ENCODE measurements at regions not wholly inside any gene's neighbourhood (a gene's known extent, or its start where the extent isn't known, plus 50 kb on each side); places are given as distances from the start of the nearest gene placed in this dataset.
"Not testable (repeated sequence)": the region's sequence is repeated elsewhere in the genome, so short reads cannot be mapped to it uniquely, and the experiment has no call there.

- no peak for DNase-seq
These were observed 99.5 kb downstream of the KDM5D start for GRCh38 chrY:19644889-19645638.

- DNase-seq, result no peak
These were observed 106.7 kb downstream of the KDM5D start for GRCh38 chrY:19637651-19638347.

- DNase-seq, result no peak
These were observed 115.6 kb downstream of the KDM5D start for GRCh38 chrY:19628926-19629325.

- no peak for DNase-seq
These were observed 122.1 kb downstream of the KDM5D start for GRCh38 chrY:19622392-19622791.

DNA sequence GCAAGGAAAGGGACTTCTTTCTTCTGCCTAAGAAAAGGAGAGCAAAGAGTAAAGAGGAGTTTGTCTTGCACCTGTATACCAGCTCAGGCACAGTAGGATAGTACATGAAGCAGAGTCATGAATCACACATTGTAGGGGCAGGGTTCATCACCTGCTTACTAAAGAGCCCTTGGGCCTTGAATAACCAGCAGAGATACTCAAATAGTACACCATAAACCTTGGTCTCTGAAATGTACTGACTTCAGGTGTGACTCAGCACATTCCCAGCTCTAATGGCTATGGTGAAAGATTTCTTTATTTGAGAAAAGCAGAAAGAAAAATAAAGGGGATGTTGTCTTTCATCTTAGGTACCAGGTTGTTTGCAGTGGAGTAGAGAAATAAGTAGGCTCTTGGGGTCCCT lies 122.8 kb downstream of the KDM5D start:
- no peak for DNase-seq

DNA sequence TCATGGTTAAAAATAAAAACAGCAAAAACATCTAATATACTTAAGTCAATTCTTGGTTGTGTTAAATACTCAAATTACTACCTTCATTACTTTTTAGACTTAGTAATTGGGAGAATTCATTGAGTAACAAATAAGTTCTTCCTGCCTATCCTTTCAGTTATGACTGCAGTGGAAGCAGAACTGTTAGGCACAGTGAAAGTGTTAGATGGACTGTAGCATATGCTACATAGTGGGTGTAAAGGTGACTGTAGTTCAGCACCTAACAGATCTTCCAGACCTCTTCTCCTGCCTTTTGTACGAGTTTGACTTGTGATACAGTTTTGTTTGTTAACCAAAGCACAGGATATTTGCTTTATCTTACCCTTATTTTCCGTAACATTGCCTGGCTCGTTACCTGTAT lies 143.4 kb downstream of the KDM5D start:
- DNase-seq, result no peak

DNA sequence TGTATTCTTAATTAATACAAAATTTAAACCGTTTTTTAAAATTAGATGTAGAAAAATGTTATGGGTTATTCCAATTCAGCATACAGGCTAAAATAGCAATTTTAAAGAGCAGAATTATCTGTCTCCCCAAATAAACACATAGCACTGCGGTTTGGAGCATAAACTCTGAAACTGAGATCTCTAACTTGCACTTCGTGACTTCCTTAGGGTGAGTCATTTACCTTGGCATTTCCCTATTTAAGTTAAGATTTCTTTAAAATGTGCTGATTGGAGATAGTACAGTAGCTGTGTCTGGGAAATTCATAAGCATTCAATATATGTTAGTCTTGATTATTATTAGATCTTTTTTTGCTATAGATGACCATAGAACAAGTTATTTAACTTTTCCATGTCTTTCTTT lies 143.8 kb downstream of the KDM5D start:
- DNase-seq, result no peak

GRCh38 chrY:19590235-19590634 lies 154.3 kb downstream of the KDM5D start:
- no peak for DNase-seq

DNA sequence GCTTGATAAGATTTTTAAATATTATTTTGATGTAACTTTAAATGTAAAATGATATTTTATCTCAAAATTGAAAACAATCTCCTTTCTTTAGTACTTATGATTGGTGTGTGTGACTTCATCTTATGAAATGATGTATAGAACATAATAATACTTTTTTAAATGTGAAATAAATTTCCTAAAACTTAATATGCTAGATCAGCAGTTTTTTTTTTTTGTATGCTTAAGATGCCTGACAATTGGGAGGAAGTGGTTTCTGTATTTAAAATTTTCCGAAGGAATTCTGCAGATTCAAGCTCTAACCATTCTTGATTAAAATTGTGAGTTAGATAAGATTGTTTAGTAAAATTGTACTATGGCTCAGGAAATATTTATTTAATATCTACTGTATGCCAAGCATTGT lies 154.9 kb downstream of the KDM5D start:
- DNase-seq, result no peak

GRCh38 chrY:19587311-19587710 lies 157.2 kb downstream of the KDM5D start:
- DNase-seq, result no peak

DNA sequence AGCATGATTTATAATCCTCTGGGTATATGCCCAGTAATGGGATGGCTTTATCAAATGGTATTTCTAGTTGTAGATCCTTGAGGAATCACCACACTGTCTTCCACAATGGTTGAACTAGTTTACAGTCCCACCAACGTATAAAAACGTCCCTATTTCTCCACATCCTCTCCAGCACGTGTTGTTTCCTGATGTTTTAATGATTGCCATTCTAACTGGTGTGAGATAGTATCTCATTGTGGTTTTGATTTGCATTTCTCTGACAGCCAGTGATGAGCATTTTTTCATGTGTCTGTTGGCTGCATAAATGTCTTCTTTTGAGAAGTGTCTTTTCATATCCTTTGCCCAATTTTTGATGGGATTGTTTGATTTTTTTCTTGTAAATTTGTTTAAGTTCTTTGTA lies 163.5 kb downstream of the KDM5D start:
- DNase-seq, result not testable (repeated sequence)

GRCh38 chrY:19578281-19578874 lies 166.1 kb downstream of the KDM5D start:
- DNase-seq, result no peak

- DNase-seq, result no peak
These were observed 167.3 kb downstream of the KDM5D start for GRCh38 chrY:19577250-19577649.

DNA sequence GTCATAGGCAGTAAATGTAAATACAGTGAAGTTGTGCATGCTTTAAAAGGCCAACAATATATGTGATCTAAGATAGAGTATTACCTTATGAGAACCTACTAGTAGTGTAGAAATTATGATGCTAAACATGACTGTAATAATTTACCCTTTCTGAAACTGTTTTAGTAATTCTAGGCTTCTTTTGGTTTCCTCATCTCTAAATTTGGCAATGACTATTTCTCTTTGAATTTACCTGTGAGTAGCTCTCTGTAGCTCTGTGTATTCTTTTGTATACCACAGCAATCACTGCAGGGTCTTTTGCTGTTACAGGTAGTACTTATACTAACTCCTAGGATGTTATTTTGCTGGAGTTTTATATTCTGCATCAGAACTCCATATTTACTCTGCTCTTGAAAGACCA lies 169.6 kb downstream of the KDM5D start:
- no peak for DNase-seq

DNA sequence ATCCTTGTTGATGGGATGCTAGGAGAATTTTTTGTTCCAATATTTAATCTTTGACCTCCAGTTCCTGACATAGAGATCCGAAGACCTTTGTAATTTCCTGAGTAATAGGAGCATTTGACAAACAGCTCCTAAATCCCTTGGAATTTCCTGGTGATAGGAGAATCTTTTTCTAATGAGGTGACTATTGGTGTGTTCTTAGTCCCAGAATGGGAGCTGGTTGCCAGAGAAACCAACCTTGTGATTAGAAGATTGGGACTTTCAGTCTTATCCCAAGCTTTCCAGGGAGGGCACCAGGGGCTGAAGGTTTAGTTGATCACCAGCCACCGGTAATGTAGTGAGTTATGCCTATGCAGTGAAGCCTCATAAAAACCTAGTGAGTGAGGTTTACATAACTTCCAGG lies 170.9 kb downstream of the KDM5D start:
- no peak for DNase-seq

DNA sequence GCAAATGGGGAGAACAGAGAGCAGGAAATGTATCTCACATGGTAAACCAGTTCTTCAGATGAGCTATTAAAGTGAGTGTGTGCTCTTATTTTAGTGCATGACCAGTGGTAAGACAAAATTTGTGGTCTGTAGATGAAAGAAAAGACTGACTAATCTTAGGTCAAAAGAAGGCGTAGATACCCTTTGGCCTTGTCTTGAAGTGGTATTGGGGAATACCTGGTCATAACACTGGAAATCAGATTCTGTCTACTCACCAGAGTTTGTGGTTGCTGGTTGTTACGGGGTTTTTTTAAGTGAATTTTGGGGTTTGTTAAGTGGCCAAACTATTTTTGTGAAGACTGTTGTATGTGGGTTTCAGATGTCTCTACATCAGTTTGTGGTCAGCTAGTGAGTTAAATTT lies 173.5 kb downstream of the KDM5D start:
- DNase-seq, result no peak

DNA sequence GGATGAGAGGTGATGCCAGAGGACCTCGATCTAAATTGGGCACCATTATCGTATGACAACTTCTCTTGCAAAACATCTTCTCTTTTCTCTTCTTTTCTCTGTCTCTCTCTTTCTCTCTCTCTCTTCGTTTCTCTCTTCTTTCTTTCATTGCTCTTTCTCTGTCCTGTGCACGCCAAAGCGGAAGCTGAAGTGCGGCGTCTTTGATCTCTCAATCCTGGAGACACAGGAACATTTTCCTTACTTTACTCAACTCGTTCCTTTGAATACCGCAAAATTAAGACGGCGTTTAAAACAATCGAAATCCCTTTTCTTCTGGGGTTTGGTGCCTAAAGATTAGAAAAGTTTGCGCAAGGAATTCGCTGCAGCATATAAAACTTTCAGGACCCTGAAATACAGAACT lies 176.6 kb downstream of the KDM5D start:
- peak; percentile 16 for DNase-seq

GRCh38 chrY:19567051-19567921 lies 177.2 kb downstream of the KDM5D start:
- peak; percentile 88 for DNase-seq

- no peak for DNase-seq
These were observed 185.4 kb downstream of the KDM5D start for GRCh38 chrY:19559161-19559560.

- no peak for DNase-seq
These were observed 194.7 kb downstream of the KDM5D start for GRCh38 chrY:19549671-19550466.

DNA sequence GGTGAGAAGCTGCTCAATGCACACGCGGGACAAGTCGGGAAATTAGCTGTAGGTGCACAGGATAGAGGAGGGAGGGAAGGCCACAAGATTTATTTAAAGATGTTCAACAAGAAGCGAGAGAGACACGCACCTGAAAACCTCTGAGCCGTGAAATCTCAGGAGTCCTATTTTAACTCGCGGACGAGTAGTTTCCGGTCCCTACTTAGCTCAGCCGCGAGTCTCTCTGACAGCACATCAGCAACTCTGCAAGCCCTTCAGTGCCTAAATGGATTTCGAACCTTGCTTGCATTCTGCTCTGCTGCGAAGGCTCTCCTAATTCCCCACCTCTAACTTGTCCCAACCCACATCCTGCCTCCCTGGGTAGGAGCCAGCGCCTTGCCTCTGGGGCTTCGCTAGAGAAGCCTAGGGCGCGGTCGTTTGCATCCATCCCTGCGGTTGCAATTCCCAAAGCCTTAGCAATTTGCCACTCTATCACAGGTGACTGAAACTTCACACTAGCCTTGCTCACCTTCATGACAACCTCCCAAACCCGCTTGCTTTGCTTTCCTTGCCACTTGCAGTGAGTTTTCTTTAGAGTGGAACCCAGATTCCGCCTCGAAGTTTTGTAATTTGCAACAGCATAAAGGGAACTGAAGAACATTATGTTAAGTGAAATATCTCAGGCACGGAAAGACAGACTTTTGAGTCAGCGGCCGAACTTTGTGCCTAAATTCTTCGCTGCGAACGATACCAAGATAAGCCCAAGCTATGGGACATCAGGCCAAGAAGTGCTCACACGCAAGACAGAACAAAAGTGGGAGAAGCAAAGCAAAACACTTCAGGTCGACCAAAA lies 202.8 kb downstream of the KDM5D start:
- DNase-seq, result no peak
